Neural crest cell (in vitro differentiated cells): ENCODE measurements at regions not wholly inside any gene's neighbourhood (a gene's known extent, or its start where the extent isn't known, plus 50 kb on each side); places are given as distances from the start of the nearest gene placed in this dataset.

Source experiments
- DNase-seq: peaks from one replicate; pipeline ENCODE4 v3.0.0; 2021; ENCODE audit warnings: low read depth, mixed read lengths, low spot score
- H3K27ac Mint-ChIP-seq: one replicate; pipeline ENCODE4 v1.8.0; 2021; ENCODE audit warnings: mild to moderate bottlenecking, mixed read lengths; ENCODE audit not compliant: unreplicated experiment
- H3K27me3 Mint-ChIP-seq: 2 replicates; pipeline ENCODE4 v1.8.0; 2021; ENCODE audit warnings: low read depth, mild to moderate bottlenecking, mixed read lengths
- H3K36me3 Mint-ChIP-seq: 2 replicates; pipeline ENCODE4 v1.8.0; 2021; ENCODE audit warnings: low read depth, mild to moderate bottlenecking, mixed read lengths
- H3K4me1 Mint-ChIP-seq: 2 replicates; pipeline ENCODE4 v1.8.0; 2021; ENCODE audit warnings: mixed read lengths
- H3K4me3 Mint-ChIP-seq: one replicate; pipeline ENCODE4 v1.8.0; 2021; ENCODE audit warnings: mild to moderate bottlenecking, mixed read lengths
- H3K9me3 Mint-ChIP-seq: 2 replicates; pipeline ENCODE4 v1.8.0; 2021; ENCODE audit warnings: mixed read lengths
- TF ChIP-seq, protein P1 (sequence below): fragments of 200-600 bp; sonication (generic); conservative IDR thresholded peaks from 2 replicates; pipeline ENCODE4 v1.5.0; 2021; ENCODE audit warnings: antibody characterized with exemption, mild to moderate bottlenecking

DNA sequence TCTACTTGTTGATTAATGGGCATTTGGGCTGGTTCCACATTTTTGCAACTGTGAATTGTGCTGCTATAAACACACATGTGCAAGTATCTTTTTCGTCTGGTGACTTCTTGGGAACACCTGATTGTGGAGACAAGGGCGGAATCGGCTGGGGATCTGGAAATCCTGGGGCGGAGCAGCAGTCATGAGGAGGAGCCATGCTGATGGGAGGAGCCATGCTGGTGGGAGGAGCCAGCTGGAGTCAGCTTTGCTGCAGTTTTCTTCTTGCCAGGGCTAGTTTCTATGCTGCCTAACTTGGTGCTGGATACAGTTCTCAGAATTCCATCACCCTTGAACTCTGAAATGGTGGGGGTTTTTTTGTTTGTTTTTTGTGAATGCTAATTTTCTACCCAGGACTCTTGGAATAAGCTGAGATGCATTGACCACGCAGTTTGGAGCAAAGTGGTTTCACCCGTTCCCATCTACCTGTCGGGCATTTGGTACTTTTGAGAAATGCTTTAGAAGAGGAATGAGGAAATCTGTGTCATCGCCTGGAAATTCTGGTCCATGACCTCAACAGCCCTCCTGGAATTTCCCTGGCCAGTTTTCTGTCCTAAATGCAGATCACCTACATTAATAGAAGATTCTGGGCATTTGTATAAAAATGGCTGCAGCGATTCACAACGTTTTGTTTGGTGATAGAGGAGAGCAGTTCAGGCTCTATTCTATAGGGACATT lies 217.4 kb upstream of the ZFHX3 start:
- Mint-ChIP-seq H3K4me1 (peaks cover 25% of the 10 kb centered on the region), H3K27me3 (no peaks in the 10 kb centered on the region), H3K4me3 (no peak overlapping the region), H3K9me3 (peaks cover 7% of the 10 kb centered on the region), H3K36me3 (no peaks in the 10 kb centered on the region), H3K27ac (peak overlapping the region; percentile 72)
- TF ChIP-seq, protein P1, sequence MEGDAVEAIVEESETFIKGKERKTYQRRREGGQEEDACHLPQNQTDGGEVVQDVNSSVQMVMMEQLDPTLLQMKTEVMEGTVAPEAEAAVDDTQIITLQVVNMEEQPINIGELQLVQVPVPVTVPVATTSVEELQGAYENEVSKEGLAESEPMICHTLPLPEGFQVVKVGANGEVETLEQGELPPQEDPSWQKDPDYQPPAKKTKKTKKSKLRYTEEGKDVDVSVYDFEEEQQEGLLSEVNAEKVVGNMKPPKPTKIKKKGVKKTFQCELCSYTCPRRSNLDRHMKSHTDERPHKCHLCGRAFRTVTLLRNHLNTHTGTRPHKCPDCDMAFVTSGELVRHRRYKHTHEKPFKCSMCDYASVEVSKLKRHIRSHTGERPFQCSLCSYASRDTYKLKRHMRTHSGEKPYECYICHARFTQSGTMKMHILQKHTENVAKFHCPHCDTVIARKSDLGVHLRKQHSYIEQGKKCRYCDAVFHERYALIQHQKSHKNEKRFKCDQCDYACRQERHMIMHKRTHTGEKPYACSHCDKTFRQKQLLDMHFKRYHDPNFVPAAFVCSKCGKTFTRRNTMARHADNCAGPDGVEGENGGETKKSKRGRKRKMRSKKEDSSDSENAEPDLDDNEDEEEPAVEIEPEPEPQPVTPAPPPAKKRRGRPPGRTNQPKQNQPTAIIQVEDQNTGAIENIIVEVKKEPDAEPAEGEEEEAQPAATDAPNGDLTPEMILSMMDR = no peak
- no peak for DNase-seq

DNA sequence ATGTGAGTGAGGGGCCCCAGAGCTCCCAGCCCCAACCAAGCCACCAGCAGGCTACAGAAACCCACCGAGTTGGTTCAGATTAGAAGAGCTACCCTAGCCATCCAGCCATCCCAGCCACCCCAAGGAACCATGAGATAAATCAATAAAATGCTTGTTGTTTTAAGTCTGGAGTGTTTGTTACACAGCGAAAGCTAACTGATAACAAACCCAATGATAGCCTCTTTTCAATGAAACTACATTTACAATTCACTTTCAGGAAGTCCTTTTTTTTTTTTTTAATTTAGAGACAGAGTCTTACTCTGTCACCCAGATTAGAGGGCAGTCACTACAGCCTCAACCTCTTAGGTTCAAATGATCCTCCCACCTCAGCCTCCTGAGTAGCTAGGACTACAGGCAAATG lies 215.0 kb upstream of the ZFHX3 start:
- Mint-ChIP-seq H3K36me3 (no peaks in the 10 kb centered on the region), H3K27me3 (no peaks in the 10 kb centered on the region)

DNA sequence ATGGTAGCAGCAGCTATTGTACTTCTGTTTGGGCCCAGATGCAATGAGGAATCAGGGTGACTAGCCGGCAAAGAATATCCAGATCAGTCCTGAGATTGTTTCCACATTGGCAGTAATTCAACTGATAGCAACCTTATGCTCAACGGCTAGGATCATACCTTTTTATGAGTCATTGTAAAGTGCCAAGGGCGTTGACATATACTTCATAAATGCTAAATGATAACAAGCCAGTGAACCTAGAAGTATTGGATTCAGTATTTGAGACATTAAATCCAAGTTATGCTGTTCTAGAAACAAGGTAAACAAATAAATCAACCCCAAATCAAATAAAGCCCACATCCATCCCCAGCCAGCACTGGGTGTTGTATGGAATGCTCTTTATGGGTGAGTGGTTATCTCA lies 207.1 kb upstream of the ZFHX3 start:
- TF ChIP-seq, protein P1 = no peak
- Mint-ChIP-seq H3K36me3 (no peaks in the 10 kb centered on the region), H3K27ac (no peak overlapping the region), H3K27me3 (no peaks in the 10 kb centered on the region), H3K4me1 (no peaks in the 10 kb centered on the region), H3K9me3 (no peaks in the 10 kb centered on the region), H3K4me3 (no peak overlapping the region)
- no peak for DNase-seq

More for the DNA sequence above, 215.0 kb upstream of the ZFHX3 start:
- TF ChIP-seq, protein P1 = no peak
- Mint-ChIP-seq H3K4me1 (peaks cover 11% of the 10 kb centered on the region), H3K9me3 (peaks cover 7% of the 10 kb centered on the region), H3K4me3 (no peak overlapping the region), H3K27ac (no peak overlapping the region)
- DNase-seq = no peak

DNA sequence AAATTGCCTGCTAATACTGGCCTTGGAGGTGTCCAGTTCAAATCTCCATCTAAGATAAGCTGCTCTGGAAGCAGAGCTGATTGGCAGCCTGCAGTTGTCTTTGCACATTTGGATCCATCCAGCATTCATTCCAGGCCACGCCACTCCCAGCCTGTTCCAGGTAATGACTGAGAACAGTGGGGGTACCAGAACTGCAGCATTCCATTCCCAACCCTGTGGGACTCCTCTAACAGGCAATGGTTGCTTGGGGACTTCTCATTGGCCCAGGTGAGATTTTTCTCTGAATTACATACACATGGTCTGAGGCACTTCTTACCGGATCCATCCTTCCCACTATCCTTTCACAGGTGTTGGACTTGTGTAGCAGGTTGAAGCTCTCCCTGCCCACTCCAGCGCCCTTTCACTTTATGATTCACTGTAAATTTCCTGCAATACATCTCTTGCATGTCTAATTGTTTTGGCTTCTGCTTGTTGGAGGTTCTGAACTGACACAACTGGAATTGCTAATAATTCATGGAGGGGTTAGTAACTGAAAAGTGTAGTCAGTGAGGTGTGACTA lies 206.1 kb upstream of the ZFHX3 start:
- Mint-ChIP-seq H3K4me1 (no peaks in the 10 kb centered on the region), H3K27me3 (no peaks in the 10 kb centered on the region), H3K27ac (no peak overlapping the region), H3K36me3 (no peaks in the 10 kb centered on the region), H3K4me3 (no peak overlapping the region), H3K9me3 (peaks cover 2% of the 10 kb centered on the region)
- DNase-seq = no peak
- TF ChIP-seq, protein P1 = no peak

DNA sequence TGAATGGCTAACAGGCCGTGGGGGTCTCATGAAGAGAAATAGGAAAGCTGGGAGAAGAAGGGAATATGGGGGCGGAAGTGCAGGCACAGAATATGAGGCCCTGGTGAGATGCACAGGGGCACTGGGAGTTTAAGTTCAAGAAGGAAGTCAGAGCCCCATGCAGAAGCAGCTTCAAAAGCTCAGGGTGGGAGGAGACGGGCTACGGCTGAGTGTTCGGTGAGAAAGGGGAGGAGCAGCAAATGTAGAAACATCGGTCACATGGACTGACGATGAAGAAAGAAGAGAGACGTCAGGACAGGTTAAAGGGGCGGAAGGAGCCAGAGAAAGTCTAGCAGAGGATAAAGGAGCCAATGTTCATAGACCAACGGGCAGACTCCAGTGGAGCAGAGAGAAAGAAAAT lies 204.5 kb upstream of the ZFHX3 start:
- DNase-seq = no peak

More for the DNA sequence above, 204.5 kb upstream of the ZFHX3 start:
- H3K27ac Mint-ChIP-seq = no peak overlapping the region
- no peaks in the 10 kb centered on the region for H3K4me1 Mint-ChIP-seq
- H3K27me3 Mint-ChIP-seq = no peaks in the 10 kb centered on the region
- no peaks in the 10 kb centered on the region for H3K36me3 Mint-ChIP-seq
- peaks cover 2% of the 10 kb centered on the region for H3K9me3 Mint-ChIP-seq
- TF ChIP-seq, protein P1 = no peak
- no peak overlapping the region for H3K4me3 Mint-ChIP-seq
